ENCODE measurements at regions not wholly inside any gene's neighbourhood (a gene's known extent, or its start where the extent isn't known, plus 50 kb on each side); places are given as distances from the start of the nearest gene placed in this dataset.

DNA sequence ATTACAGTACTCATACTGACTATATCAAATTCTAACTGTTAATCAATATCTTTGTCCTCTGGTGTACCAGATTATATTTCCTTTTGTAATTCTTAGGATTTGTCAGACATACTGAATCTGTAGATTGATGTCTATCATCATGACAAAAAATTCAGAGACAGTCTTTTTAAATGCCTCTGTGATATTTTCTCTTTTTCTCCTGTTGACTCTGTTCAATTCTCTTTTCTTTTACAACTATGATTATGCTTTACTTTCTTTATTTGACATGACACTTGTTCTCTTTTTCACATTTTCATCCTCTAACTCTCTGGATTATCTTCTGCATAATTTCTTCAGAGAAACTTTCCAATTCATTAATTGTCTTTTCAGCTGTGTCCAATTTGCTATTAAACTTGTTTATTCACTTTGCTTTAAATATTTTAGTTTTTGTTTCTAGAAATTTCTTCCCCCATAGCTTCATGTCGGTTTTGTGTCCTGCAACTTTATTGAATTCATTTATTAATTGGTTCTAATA, 153.6 kb downstream of the PFKFB3 start:
- TF ChIP-seq POLR2A (IDR thresholded peaks at IDR 0.05) (no peak), POLR2AphosphoS5 (IDR thresholded peaks at IDR 0.05) (no peak)
- TF ChIP-seq, protein P1, sequence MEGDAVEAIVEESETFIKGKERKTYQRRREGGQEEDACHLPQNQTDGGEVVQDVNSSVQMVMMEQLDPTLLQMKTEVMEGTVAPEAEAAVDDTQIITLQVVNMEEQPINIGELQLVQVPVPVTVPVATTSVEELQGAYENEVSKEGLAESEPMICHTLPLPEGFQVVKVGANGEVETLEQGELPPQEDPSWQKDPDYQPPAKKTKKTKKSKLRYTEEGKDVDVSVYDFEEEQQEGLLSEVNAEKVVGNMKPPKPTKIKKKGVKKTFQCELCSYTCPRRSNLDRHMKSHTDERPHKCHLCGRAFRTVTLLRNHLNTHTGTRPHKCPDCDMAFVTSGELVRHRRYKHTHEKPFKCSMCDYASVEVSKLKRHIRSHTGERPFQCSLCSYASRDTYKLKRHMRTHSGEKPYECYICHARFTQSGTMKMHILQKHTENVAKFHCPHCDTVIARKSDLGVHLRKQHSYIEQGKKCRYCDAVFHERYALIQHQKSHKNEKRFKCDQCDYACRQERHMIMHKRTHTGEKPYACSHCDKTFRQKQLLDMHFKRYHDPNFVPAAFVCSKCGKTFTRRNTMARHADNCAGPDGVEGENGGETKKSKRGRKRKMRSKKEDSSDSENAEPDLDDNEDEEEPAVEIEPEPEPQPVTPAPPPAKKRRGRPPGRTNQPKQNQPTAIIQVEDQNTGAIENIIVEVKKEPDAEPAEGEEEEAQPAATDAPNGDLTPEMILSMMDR (IDR thresholded peaks at IDR 0.05) = no peak
